HG03571 (cell line): ENCODE measurements at regions not wholly inside any gene's neighbourhood (a gene's known extent, or its start where the extent isn't known, plus 50 kb on each side); places are given as distances from the start of the nearest gene placed in this dataset.

ENCODE experiments used
- ATAC-seq: cut with Tn5 transposase; IDR thresholded peaks from one replicate; pipeline ENCODE4 v1.9.1; 2021; ENCODE audit not compliant: unreplicated experiment

GRCh38 chr20:60494476-60494875 lies 536.3 kb downstream of the CDH26 start:
- ATAC-seq, result no peak

DNA sequence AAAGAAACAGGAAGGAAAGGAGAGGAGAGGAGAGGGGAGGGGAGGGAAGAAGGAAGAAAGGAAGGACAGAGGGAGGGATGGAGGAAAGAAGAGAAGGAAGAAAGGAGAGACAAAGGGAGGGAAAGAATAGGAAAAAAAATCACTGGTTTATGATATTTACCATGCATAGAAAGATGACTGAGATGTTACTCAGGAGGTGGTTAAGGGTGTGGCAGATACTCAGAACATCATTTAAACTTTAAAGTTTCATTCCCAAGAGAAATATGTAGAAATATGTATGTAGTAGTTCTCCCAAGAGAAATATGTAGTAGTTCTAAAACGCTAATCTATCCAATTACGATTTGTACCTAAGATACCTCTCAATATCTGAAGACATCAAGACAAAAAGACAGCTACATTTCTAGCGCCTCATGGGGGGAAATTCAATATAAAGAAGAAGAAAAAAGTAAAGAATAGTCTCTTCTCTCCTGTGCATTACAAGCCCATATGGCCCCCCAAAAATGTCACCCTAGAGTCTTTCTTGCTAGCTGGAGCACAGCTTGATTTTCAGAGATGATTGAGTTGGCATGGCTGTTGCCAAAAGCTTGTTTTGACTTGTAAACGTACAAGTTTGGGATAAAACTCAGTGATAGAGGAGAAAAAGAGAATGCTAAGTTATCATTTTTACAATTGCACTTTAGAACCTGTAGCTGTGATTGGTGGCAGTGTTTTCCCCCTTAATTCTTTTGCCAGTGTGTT lies 539.2 kb downstream of the CDH26 start:
- ATAC-seq, result no peak

GRCh38 chr20:60500038-60500701 lies 541.9 kb downstream of the CDH26 start:
- ATAC-seq, result no peak

- ATAC-seq, result no peak
These were observed 542.8 kb downstream of the CDH26 start for GRCh38 chr20:60501048-60501447.

DNA sequence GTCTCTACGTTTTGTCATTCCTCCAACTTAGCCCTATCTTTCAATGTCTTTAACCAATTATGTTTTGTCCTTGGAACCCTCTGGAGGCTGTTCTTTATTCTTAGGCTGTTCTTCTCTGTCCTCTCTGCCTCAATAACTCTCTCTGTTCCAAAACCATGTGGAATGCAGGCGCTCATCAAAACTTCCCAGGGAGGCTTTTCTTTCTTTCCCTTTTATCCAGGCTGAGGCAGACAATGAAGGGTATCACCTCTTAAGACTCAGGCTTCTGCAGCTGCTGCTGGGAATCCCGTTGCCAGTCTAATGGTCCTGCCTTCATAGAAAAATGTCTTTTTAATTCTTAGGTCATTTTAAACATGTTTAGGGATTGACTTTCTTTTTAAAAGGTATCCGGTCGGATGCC lies 544.7 kb downstream of the CDH26 start:
- no peak for ATAC-seq

GRCh38 chr20:60505423-60505822 lies 547.2 kb downstream of the CDH26 start:
- no peak for ATAC-seq

DNA sequence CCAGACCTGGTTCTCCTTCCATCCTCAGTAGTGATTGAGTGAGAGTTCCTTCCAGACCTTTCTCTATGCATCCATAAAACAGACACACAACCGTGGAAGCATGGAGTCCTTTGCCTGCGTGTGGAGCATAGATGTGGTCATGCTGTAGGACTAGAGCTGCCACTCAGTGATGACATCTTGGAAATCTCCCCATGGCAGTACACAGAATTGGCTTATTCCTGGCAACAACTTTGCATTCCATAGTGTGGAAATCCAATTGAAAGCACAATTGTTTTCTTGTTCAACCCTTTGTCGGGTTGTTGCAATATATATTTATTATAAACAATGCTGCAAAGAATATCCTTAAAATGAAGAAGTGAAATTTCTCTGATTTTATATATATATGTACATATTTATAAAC lies 547.8 kb downstream of the CDH26 start:
- no peak for ATAC-seq

DNA sequence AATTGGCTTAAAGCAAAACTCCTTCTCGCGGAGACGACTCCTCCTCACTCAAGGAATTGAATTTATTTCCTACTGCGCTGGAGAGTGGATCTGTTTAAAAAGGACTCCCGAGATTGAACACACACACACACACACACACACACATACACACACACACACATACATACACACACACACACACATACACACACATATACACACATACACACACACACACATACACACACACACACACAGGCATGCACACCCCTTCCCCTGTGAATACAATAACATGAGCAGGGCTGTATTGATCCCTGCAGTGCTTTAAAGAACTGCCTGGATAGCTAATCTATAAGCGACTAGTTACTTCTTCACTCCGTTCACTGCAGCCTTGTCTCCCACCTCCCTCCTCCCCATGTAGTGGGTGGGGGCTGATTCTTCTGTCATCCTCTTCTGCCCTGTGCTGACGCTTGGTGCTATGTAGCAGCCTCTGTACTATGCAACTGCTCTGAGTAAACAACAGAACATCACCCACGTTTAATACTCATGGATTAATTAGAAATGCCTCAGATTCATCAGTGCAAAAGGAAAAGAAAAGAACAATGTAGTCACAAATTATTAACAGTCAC lies 549.0 kb downstream of the CDH26 start:
- ATAC-seq, result no peak

- no peak for ATAC-seq
These were observed 551.2 kb downstream of the CDH26 start for GRCh38 chr20:60509407-60509806.

GRCh38 chr20:60510356-60510755 lies 552.1 kb downstream of the CDH26 start:
- no peak for ATAC-seq

- ATAC-seq, result no peak
These were observed 554.2 kb downstream of the CDH26 start for GRCh38 chr20:60512443-60512842.

DNA sequence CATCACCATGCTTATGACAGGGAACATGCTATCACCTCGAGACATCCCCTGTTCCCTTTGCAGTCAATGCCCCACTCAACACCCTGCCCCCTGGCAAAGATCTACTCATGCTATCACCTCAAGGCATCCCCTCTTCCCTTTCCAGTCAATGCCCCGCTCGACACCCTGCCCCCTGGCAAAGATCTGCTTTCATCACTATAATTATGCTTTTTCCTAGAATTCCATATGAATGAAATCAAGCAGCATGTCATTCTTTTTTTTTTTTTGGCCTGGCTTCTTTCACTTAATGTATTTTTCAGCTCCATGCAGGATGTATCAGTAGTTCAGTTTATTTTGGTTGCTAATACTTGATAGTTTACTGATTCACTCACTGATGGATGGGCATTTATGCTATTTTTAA lies 554.9 kb downstream of the CDH26 start:
- ATAC-seq, result no peak

DNA sequence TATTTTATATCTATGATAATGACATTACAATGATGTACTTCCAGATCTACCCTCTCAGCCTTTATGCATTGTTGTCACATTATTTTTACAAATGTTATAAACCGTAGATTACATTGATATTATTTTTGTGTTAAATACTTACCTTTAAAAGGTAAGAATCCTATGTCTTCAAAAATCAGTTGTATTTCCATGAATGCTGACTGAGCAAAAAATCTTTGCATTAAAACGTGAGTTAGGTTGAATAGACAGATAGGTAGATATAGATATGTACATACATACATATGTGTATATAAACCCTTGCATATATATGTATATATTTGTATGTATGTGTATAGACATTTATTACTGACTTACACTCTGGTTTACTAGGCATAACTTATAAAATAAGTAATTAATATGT lies 558.2 kb downstream of the CDH26 start:
- no peak for ATAC-seq

- ATAC-seq, result no peak
These were observed 559.8 kb downstream of the CDH26 start for GRCh38 chr20:60518022-60518421.

DNA sequence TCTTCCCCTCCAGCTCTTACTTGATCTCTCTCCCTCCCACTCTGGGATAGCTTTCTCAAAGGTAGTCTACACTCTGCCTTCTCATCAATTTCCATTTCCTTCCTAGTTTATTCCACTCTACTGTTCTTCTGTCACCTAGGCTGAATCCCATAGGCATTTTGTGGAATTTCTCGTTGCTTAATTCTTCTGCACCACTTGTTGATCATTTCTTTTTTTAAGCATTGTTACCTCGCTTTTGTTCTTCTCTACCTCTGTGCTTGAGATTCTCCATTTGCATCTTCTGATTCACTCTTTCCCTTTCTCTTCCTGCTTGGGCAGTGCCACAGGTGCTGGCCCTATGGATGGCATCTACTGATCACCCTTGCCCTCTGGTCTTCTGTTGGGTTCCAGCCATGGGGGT lies 567.2 kb downstream of the CDH26 start:
- no peak for ATAC-seq

- ATAC-seq, result no peak
These were observed 569.4 kb downstream of the CDH26 start for GRCh38 chr20:60527656-60528055.

DNA sequence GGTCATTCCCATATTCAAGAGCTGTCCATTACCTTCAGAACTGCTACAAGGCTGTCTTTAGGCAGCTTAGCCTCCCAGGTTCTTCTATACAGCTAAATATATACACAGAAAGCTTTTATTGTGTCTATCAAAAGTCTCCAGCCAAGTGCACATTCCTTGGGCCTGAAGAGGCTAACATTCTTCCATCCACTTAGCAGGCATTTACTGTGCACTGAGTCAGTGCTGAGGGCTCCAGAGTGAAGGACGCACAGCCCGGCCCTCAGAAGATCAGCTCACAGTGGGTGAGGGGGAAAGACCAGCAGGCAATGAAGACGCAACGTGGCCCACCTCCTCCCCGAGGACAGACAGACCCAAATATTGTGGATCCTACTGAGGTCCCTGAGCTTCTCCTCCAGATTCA lies 569.9 kb downstream of the CDH26 start:
- ATAC-seq, result no peak

DNA sequence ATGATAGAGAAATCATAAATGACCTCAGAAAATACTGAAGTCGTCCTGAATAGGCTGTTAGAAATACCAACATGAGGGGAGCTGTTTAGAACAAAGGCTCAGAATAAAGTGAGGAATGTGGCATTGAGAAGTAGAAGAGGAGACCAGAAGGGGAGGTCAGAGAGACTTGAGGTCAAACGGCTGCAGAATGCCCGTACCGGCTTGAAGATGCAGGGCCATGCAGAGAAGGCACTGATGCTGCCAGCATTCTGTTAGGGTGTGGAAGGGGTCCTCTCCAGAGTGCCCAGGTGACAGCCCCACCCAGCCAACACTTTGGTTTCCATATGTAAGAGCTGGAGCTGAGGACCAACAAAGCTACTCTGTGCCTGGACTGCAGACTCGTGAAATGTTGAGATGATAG lies 570.9 kb downstream of the CDH26 start:
- no peak for ATAC-seq

DNA sequence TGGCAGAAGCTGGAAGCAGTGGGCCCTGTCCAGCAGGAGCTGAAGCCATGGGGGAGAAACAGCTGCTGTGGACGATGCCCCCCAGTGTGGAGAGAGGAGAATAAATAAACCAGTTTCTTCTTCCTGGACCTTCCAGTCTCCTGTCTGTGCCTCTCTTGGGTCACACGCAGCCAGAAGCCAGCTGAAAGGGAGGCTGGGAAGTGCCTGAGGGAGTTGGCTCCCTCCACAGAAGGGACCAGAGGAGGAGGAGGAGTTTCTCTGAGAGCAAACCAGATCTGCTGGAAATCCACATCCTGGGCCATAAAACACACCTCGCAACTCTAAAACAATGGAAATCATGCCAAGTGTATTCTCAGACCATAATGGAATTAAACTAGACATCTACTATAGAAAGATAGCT lies 577.0 kb downstream of the CDH26 start:
- ATAC-seq, result no peak

DNA sequence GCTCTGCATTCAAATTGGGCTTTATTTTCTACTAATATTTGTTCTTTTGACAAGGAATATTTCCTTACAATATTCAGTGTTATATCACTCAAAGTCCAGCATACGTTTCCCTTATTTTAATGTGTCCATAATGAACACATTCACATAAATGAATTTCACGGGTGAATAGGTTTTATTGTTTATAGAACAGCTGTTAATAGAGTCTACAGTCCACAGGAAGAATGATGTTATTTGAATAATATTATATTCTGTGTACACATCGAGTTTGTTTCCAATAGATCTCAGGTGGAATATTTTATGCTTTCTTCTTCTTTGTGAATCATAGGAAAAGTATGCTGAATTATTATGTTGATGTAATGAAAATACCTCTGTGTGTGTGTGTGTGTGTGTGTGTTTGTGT lies 582.4 kb downstream of the CDH26 start:
- no peak for ATAC-seq

- ATAC-seq, result no peak
These were observed 583.8 kb downstream of the CDH26 start for GRCh38 chr20:60541991-60542390.

GRCh38 chr20:60543598-60543997 lies 585.4 kb downstream of the CDH26 start:
- no peak for ATAC-seq
